ENCODE measurements at regions not wholly inside any gene's neighbourhood (a gene's known extent, or its start where the extent isn't known, plus 50 kb on each side); places are given as distances from the start of the nearest gene placed in this dataset.
"Not testable (repeated sequence)": the region's sequence is repeated elsewhere in the genome, so short reads cannot be mapped to it uniquely, and the experiment has no call there.

DNA sequence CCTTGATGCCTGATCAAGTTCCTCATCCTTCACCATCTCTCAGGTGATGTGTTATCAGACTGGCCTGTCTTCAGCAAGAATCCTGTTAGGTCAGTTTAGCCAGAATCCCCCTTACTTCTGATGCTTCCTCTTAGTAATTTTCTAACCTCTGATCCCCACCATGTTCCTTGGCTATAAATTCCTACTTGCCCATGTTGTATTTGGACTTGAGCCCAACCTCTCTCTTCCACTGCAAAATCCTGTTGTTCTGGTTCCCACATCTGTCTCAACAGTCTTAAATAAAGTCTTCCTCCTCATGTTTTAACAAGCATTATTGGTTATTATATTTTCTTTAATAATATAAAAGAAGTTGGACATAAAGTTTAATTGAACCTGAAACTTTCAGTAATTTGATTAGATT lies 987.8 kb upstream of the USP15 start:
- H3K4me3 ChIP-seq (replicated peaks; ENCODE audit: low read depth, low read length), result no peak overlapping the region
- TF ChIP-seq, protein P1, sequence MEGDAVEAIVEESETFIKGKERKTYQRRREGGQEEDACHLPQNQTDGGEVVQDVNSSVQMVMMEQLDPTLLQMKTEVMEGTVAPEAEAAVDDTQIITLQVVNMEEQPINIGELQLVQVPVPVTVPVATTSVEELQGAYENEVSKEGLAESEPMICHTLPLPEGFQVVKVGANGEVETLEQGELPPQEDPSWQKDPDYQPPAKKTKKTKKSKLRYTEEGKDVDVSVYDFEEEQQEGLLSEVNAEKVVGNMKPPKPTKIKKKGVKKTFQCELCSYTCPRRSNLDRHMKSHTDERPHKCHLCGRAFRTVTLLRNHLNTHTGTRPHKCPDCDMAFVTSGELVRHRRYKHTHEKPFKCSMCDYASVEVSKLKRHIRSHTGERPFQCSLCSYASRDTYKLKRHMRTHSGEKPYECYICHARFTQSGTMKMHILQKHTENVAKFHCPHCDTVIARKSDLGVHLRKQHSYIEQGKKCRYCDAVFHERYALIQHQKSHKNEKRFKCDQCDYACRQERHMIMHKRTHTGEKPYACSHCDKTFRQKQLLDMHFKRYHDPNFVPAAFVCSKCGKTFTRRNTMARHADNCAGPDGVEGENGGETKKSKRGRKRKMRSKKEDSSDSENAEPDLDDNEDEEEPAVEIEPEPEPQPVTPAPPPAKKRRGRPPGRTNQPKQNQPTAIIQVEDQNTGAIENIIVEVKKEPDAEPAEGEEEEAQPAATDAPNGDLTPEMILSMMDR (IDR thresholded peaks at IDR 0.05; ENCODE audit: low read depth, low read length, missing control alignments), result no peak
- no peak for DNase-seq (ENCODE audit: extremely low read depth, low read depth)

DNA sequence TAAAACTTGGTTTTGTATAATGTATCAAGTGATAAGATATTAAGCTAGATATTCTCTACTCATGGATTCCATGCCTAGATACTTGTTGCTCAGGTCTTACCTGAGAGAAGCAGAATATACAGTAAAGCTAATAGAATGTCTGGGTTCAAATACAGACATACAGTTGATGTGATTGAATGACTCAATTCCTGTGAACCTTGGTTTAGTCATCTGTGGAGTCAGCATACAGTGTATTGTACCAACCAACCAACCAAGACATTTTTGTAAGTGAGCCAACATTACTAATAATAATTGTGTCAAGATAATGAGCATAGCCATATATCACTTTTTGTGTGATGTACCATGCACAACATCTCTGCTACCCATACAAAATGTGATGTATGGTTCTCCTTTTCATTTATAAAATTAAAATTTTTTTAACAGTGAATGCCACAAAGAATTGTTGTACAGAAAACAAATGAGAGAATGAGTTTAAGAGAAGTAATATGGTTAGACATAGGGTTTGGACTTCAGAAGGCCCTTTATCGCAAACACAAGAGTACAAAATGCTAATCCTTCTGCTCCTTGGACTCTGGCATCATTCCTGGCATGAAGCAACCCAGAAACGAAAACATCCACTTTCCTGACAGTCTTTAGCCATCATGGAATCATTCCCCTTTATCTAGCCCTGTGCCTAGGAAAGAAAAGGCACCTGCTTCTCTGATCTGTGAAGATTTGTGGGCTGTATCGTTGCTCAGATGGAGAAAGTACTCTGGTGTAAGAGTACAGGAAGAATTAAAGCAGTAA lies 977.2 kb upstream of the USP15 start:
- TF ChIP-seq, protein P1 (IDR thresholded peaks at IDR 0.05; ENCODE audit: low read depth, low read length, missing control alignments), result no peak
- no peak for DNase-seq (ENCODE audit: extremely low read depth, low read depth)

GRCh38 chr12:61290473-61290872 lies 969.7 kb upstream of the USP15 start:
- no peak for DNase-seq (ENCODE audit: extremely low read depth, low read depth)
- TF ChIP-seq, protein P1 (IDR thresholded peaks at IDR 0.05; ENCODE audit: low read depth, low read length, missing control alignments), result no peak
- H3K4me3 ChIP-seq (replicated peaks; ENCODE audit: low read depth, low read length), result no peak overlapping the region

More for the DNA sequence above, 977.2 kb upstream of the USP15 start:
- no peak overlapping the region for H3K4me3 ChIP-seq (replicated peaks; ENCODE audit: low read depth, low read length)

DNA sequence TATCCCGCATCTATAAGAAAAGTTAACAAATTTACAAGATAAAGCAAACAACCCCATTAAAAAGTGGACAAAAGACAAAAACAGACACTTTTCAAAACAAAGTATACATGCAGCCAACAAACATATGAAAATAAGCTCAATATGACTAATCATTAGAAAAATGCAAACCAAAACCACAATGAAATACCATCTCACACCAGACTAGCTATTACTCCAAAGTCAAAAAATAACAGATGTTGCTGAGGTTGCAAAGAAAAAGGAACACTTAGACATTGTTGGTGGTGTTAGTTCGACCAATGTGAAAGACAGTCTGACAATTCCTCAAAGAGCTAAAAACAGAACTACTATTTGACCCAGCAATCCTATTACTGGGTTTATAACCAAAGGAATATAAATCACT lies 968.6 kb upstream of the USP15 start:
- DNase-seq (ENCODE audit: extremely low read depth, low read depth), result no peak
- TF ChIP-seq, protein P1 (IDR thresholded peaks at IDR 0.05; ENCODE audit: low read depth, low read length, missing control alignments), result no peak
- no peak overlapping the region for H3K4me3 ChIP-seq (replicated peaks; ENCODE audit: low read depth, low read length)

GRCh38 chr12:61294011-61294410 lies 966.2 kb upstream of the USP15 start:
- H3K4me3 ChIP-seq (replicated peaks; ENCODE audit: low read depth, low read length); DNase-seq (ENCODE audit: extremely low read depth, low read depth): not testable (repeated sequence)

GRCh38 chr12:61301817-61302216 lies 958.4 kb upstream of the USP15 start:
- TF ChIP-seq, protein P1 (IDR thresholded peaks at IDR 0.05; ENCODE audit: low read depth, low read length, missing control alignments), result no peak

GRCh38 chr12:61302282-61302681 lies 957.9 kb upstream of the USP15 start:
- TF ChIP-seq, protein P1 (IDR thresholded peaks at IDR 0.05; ENCODE audit: low read depth, low read length, missing control alignments), result no peak
- DNase-seq (ENCODE audit: extremely low read depth, low read depth), result no peak
- no peak overlapping the region for H3K4me3 ChIP-seq (replicated peaks; ENCODE audit: low read depth, low read length)

More at GRCh38 chr12:61301817-61302216, 958.4 kb upstream of the USP15 start:
- no peak for DNase-seq (ENCODE audit: extremely low read depth, low read depth)
- no peak overlapping the region for H3K4me3 ChIP-seq (replicated peaks; ENCODE audit: low read depth, low read length)

Data from HFF-Myc (cell line).